ENCODE measurements at regions not wholly inside any gene's neighbourhood (a gene's known extent, or its start where the extent isn't known, plus 50 kb on each side); places are given as distances from the start of the nearest gene placed in this dataset.
"Not testable (repeated sequence)": the region's sequence is repeated elsewhere in the genome, so short reads cannot be mapped to it uniquely, and the experiment has no call there.

GRCh38 chr9:30366140-30366539 lies 2018.3 kb upstream of the ACO1 start:
- H3K27ac ChIP-seq (ENCODE audit: low read depth, low read length); DNase-seq (ENCODE audit: low read depth in 1 of 2, low spot score in 2 of 2); H2BK12ac ChIP-seq (ENCODE audit: low read depth, low read length); POLR2A ChIA-PET (ENCODE audit: partially characterized antibody); H2AK5ac ChIP-seq (ENCODE audit: low read depth, low read length); H3K23ac ChIP-seq (ENCODE audit: insufficient read length); FAIRE-seq; H2BK120ac ChIP-seq (replicated peaks; ENCODE audit: low read depth, low read length); H3K4me1 ChIP-seq (replicated peaks in 1 of 4; ENCODE audit: control insufficient read depth in 3 of 4, insufficient read depth in 4 of 4, low read length in 3 of 4); H2BK15ac ChIP-seq (ENCODE audit: low read length); H3K79me1 ChIP-seq (ENCODE audit: low read depth, low read length); H3K79me2 ChIP-seq (ENCODE audit: control insufficient read depth in 1 of 2, insufficient read depth in 2 of 2, low read length in 2 of 2); H3K4me2 ChIP-seq (ENCODE audit: insufficient read depth in 1 of 2, low read depth in 2 of 2, low read length in 2 of 2); H4K91ac ChIP-seq (replicated peaks; ENCODE audit: insufficient read length, low read length); H3K9me3 ChIP-seq (ENCODE audit: insufficient read depth in 2 of 2, low read depth in 1 of 2, low read length in 1 of 2); H3K9ac ChIP-seq (replicated peaks in 1 of 4; ENCODE audit: extremely low read depth in 1 of 4, low read depth in 3 of 4, low read length in 3 of 4); H3K36me3 ChIP-seq (ENCODE audit: control insufficient read depth in 2 of 4, insufficient read depth in 4 of 4, low read length in 3 of 4); H2BK20ac ChIP-seq (ENCODE audit: low read length); H3K27me3 ChIP-seq (replicated peaks in 1 of 4; ENCODE audit: control insufficient read depth in 3 of 4, extremely low read depth in 1 of 4, insufficient read depth in 3 of 4, low read length in 3 of 4); H3K14ac ChIP-seq (ENCODE audit: insufficient read length); H3K56ac ChIP-seq (replicated peaks; ENCODE audit: insufficient read length, low read depth, low read length); H3K18ac ChIP-seq (ENCODE audit: extremely low read depth, low read length); H2BK5ac ChIP-seq (ENCODE audit: low read depth, low read length); H3K4ac ChIP-seq (replicated peaks; ENCODE audit: insufficient read length, low read depth, low read length); H4K8ac ChIP-seq (ENCODE audit: extremely low read depth, insufficient read depth, low read length); H3K4me3 ChIP-seq (ENCODE audit: extremely low read depth in 1 of 4, insufficient read depth in 2 of 4, low read depth in 3 of 4, low read length in 4 of 4); H4K5ac ChIP-seq (ENCODE audit: insufficient read length, low read depth, low read length); H4K20me1 ChIP-seq (replicated peaks in 1 of 2; ENCODE audit: control insufficient read depth in 1 of 2, insufficient read depth in 2 of 2, low read length in 2 of 2); H3K23me2 ChIP-seq (ENCODE audit: low read depth, low read length): not testable (repeated sequence)
- CTCF ChIA-PET (ENCODE audit: partially characterized antibody): interaction anchor here (0.6 to 1.2 kb wide), 2 partner anchors 124 to 373 kb away, joined by 3 read pairs; no protein-coding TSS in a partner anchor
- H2AFZ ChIP-seq (ENCODE audit: low read length): 0 out of 2 replicates have a peak overlapping the region, but pooled peaks have one; percentile 33
- 93% methylated on average over 4 of the region's 4 CpGs; no CpG with 5 or more reads in 1 of the 2 experiments for WGBS, 2 experiments (ENCODE audit: extremely low coverage in 1 of 2, insufficient coverage in 1 of 2, insufficient read length in 1 of 2, insufficient replicate concordance in 2 of 2, low coverage in 1 of 2, low lambda C conversion rate in 2 of 2, missing lambda C conversion rate in 1 of 2)
